ENCODE measurements at regions not wholly inside any gene's neighbourhood (a gene's known extent, or its start where the extent isn't known, plus 50 kb on each side); places are given as distances from the start of the nearest gene placed in this dataset.
A peak's percentile ranks its signal among the peaks of the same experiment; 100 is the strongest.

DNA sequence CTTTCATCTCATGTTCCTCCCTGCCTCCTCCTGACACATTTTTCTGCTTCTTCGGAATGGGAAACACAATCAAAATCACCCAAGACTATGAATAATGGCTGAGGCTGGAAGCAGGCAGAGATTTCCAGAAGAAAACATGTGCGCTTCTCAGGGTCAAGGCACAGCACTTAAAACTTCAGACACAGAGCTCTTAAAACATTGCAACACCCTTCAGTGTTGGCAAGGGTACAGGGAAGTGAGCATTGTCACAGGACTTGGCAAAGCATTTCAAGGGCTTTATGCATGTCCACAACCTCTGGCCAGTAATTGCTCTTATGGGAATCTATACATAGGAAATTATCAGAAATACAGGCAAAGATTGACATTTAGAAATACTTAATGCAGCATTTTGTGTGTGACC lies 477.6 kb upstream of the KLHL29 start:
- POLR2A ChIA-PET = no interaction called here
- H3K27ac Mint-ChIP-seq = no peak overlapping the region
- DNase-seq (no peak), ATAC-seq (no peak)
- peaks cover 2 to 18% (median 9%) of the 10 kb centered on the region in 5 donors for H3K27me3 Mint-ChIP-seq
- H3K36me3 Mint-ChIP-seq = no peaks in the 10 kb centered on the region
- H3K4me3 Mint-ChIP-seq = no peak overlapping the region
- no peaks in the 10 kb centered on the region for H3K4me1 Mint-ChIP-seq
- H3K9me3 Mint-ChIP-seq = peaks cover 0 to 6% (median 0%) of the 10 kb centered on the region in 9 donors

DNA sequence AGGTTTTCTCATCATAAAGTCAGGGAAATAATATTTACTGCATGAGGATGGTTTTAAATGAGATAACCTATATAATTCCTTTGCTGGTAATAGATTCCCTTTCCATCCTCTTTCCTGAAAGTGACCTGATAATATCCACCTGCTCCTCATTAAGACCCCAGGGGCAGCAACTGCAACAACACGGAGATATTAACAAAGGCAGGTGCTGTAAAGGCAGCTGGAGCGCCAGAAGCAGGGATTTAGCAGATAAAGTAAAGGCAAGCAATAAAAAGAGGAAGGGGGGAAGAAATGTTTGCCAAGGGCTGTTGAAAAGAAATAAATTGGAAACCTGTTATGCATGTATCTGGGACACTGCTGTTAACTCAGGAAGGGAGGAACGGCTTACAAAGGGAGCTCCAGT lies 472.6 kb upstream of the KLHL29 start:
- H3K4me1 Mint-ChIP-seq = no peaks in the 10 kb centered on the region
- no peak overlapping the region for H3K27ac Mint-ChIP-seq
- H3K27me3 Mint-ChIP-seq = peaks cover 2 to 21% (median 7%) of the 10 kb centered on the region in 5 donors
- DNase-seq (no peak), ATAC-seq (no peak)
- H3K36me3 Mint-ChIP-seq = no peaks in the 10 kb centered on the region
- POLR2A ChIA-PET = no interaction called here
- no peak overlapping the region for H3K4me3 Mint-ChIP-seq
- H3K9me3 Mint-ChIP-seq = peaks cover 0 to 6% (median 0%) of the 10 kb centered on the region in 9 donors

DNA sequence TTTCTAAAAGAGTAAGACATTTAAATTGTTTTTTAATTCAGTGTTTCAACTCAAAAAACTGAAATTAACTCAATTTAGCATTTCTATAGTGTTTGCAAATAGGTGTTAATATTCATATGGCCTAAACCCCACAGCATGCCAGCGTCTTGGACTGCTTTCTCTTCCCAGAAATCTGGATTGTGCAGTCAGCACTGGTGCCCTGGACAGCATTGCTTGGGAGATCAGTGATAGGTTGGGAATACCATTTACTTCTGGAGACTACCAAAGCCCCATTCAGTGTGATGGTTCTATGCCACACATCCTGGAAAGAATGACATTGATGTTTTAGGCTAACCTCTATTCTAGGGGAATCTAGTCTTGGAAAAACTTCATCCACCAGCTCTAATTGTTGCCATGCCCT lies 455.0 kb upstream of the KLHL29 start:
- H3K27ac Mint-ChIP-seq = peak overlapping the region in 1 of 10 donors; percentile 11
- peaks cover 0 to 14% (median 0%) of the 10 kb centered on the region in 9 donors for H3K9me3 Mint-ChIP-seq
- H3K36me3 Mint-ChIP-seq = no peaks in the 10 kb centered on the region
- H3K27me3 Mint-ChIP-seq = peaks cover 5 to 28% (median 11%) of the 10 kb centered on the region in 5 donors
- POLR2A ChIA-PET = no interaction called here
- no peaks in the 10 kb centered on the region for H3K4me1 Mint-ChIP-seq
- no peak overlapping the region for H3K4me3 Mint-ChIP-seq
- ATAC-seq (no peak), DNase-seq (no peak)

DNA sequence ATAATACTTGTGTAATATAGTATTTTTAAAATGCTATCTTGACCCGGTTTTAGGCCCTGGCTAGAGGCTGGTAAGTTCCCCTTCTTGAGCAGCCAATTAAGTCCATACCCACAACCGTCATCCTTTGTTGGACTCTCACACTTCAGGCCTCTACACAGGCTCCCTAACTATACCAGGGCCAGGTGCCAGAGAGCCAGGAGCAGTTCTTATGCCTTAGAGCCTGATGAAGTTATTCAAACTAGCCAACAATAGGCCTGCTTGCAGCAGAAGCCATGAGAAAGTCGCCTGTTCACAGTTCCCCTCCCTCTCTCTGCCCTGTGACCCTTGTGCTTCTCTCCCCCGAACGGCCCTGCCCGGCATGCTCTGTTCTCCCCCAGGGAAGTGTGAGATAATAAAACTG lies 454.2 kb upstream of the KLHL29 start:
- Mint-ChIP-seq H3K36me3 (no peaks in the 10 kb centered on the region), H3K4me3 (no peak overlapping the region), H3K4me1 (no peaks in the 10 kb centered on the region), H3K27ac (no peak overlapping the region), H3K27me3 (peaks cover 5 to 28% (median 8%) of the 10 kb centered on the region in 5 donors), H3K9me3 (peaks cover 0 to 15% (median 0%) of the 10 kb centered on the region in 9 donors)
- POLR2A ChIA-PET = no interaction called here
- no peak for ATAC-seq
- no peak for DNase-seq

DNA sequence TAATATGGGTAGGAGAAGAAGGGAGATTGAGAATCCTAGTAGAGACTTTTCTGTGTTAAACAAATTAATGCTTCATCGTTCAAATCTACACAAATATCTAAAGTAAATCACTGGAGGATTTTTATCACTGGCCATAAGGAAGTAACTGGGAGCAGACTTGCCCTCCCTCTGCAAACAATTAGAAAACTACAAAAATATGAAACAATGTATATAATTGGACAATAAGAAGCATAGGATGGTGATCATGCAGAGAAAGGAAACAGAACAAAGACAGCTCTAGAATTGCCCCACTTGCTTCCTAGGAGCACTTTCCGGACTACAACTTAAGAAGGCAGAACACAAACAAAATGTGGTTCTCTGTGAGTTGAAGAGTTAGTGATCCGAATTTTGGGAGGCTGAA lies 452.7 kb upstream of the KLHL29 start:
- ATAC-seq (no peak), DNase-seq (no peak)
- no peak overlapping the region for H3K27ac Mint-ChIP-seq
- no peaks in the 10 kb centered on the region for H3K36me3 Mint-ChIP-seq
- H3K9me3 Mint-ChIP-seq = peaks cover 0 to 15% (median 0%) of the 10 kb centered on the region in 9 donors
- H3K27me3 Mint-ChIP-seq = peaks cover 5 to 24% (median 8%) of the 10 kb centered on the region in 5 donors
- H3K4me1 Mint-ChIP-seq = no peaks in the 10 kb centered on the region
- no peak overlapping the region for H3K4me3 Mint-ChIP-seq
- POLR2A ChIA-PET = no interaction called here

DNA sequence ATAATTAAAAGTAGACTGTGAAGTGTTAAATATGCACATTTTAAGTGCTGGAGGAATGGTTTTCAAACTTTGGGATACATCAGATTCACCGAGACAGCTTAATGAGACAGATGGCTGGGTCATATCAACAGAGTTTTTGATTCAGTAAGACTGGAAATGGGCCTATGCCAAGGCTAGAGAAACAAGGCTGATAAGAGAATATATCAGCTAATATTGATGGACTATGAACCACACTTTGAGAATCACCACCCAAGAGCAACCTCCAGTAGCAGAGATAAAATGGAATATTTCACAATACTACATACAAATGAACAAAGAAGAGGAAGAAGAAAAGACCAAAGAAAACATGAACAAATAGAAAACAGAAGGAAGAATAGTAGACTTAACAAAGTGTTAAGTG lies 450.2 kb upstream of the KLHL29 start:
- H3K4me3 Mint-ChIP-seq = no peak overlapping the region
- DNase-seq (no peak), ATAC-seq (no peak)
- no peaks in the 10 kb centered on the region for H3K4me1 Mint-ChIP-seq
- H3K36me3 Mint-ChIP-seq = no peaks in the 10 kb centered on the region
- no peak overlapping the region for H3K27ac Mint-ChIP-seq
- POLR2A ChIA-PET = no interaction called here
- peaks cover 2 to 9% (median 7%) of the 10 kb centered on the region in 5 donors for H3K27me3 Mint-ChIP-seq
- peaks cover 0 to 11% (median 0%) of the 10 kb centered on the region in 9 donors for H3K9me3 Mint-ChIP-seq

DNA sequence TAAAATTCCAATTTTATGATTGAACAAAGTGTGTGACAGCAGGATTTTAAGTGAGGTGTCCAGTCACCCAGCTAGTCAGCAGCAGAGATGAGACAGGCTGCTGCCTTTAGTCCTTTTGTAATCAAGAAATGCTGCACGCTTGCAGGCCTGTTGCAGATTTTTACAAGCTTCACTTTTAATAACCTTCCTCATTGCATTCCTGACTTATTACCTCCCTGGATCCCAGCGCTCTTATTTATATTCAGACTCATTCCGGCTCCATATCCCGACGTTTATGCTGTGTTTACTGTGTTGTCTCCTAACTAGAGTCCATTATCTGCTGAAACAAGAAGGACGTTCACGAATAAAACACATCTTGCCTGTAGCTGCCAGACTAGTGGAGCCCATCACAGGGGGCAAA lies 442.5 kb upstream of the KLHL29 start:
- no peaks in the 10 kb centered on the region for H3K4me1 Mint-ChIP-seq
- no peaks in the 10 kb centered on the region for H3K36me3 Mint-ChIP-seq
- no peaks in the 10 kb centered on the region for H3K9me3 Mint-ChIP-seq
- POLR2A ChIA-PET = no interaction called here
- no peak overlapping the region for H3K27ac Mint-ChIP-seq
- H3K27me3 Mint-ChIP-seq = no peaks in the 10 kb centered on the region
- no peak overlapping the region for H3K4me3 Mint-ChIP-seq
- ATAC-seq = no peak
- no peak for DNase-seq

DNA sequence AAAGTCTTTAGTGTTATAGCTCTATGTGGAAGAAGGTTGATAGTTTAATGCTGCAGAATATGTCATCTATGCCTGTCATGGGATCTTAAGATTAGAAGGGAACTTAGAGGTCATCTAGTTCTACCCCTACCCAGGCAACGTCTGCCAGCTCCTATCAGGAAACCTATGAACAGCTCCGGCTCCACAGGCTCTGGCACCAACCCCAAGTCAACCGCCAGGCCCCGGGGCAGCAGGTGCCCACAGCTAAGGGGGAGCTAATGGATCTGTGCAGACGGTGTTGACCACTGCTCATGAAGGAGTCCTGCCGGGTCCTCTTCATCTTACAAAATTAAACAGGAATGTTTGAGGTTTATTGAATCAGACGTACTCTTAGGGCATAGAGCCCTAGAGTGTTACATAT lies 440.8 kb upstream of the KLHL29 start:
- H3K27ac Mint-ChIP-seq = no peak overlapping the region
- no peaks in the 10 kb centered on the region for H3K36me3 Mint-ChIP-seq

DNA sequence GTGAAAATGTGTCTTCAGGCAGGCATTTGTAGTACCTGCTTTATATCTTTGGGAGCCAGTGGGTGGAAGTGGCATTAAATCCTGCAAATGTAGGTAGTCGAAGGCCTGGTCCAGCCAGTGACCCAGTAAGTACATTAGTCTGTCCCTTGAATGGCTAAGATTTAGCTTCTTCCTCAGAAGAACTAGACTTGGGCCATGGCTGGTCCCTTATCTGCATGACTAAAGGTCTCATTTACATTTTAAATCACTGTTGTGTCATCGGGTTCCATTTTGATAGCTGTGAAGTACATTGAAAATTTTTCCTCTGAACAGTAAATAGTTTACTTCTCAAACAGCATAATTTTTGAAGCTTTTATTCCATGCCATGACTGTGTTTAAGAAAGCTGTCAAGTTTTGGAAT lies 438.4 kb upstream of the KLHL29 start:
- no peak for ATAC-seq
- POLR2A ChIA-PET = no interaction called here
- DNase-seq = no peak
- no peak overlapping the region for H3K27ac Mint-ChIP-seq
- peaks cover 0 to 8% (median 0%) of the 10 kb centered on the region in 5 donors for H3K27me3 Mint-ChIP-seq
- no peaks in the 10 kb centered on the region for H3K4me1 Mint-ChIP-seq
- no peak overlapping the region for H3K4me3 Mint-ChIP-seq
- H3K9me3 Mint-ChIP-seq = peaks cover 0 to 3% (median 0%) of the 10 kb centered on the region in 9 donors
- H3K36me3 Mint-ChIP-seq = no peaks in the 10 kb centered on the region

More for the DNA sequence above, 440.8 kb upstream of the KLHL29 start:
- no peak for DNase-seq
- Mint-ChIP-seq H3K9me3 (peaks cover 0 to under 1% (median 0%) of the 10 kb centered on the region in 9 donors), H3K4me3 (no peak overlapping the region), H3K27me3 (peaks cover 0 to under 1% (median 0%) of the 10 kb centered on the region in 5 donors), H3K4me1 (no peaks in the 10 kb centered on the region)
- no peak for ATAC-seq
- POLR2A ChIA-PET = no interaction called here

DNA sequence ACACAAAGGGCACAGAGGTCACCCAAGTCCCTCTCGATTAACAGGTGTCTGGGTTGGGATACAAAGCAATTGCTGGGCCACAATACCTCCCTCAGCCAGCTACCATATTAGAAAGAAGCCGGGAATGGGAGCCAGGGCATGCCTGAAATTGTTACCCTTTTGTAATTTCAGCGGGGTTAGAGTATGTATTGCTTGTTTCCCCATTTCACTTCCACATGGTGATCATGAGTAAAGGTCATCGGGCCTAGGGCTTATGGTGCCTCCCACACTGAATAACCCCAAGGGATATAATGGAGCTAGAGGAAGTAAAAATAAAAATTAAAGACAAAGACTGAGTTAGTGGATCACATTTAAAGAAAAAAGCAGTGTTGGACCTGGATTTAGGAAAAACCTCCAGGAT lies 437.2 kb upstream of the KLHL29 start:
- no peaks in the 10 kb centered on the region for H3K36me3 Mint-ChIP-seq
- peaks cover 0 to 8% (median 0%) of the 10 kb centered on the region in 5 donors for H3K27me3 Mint-ChIP-seq
- ATAC-seq (no peak), DNase-seq (no peak)
- POLR2A ChIA-PET = no interaction called here
- peaks cover 0 to 3% (median 0%) of the 10 kb centered on the region in 9 donors for H3K9me3 Mint-ChIP-seq
- no peak overlapping the region for H3K27ac Mint-ChIP-seq
- no peak overlapping the region for H3K4me3 Mint-ChIP-seq
- no peaks in the 10 kb centered on the region for H3K4me1 Mint-ChIP-seq

DNA sequence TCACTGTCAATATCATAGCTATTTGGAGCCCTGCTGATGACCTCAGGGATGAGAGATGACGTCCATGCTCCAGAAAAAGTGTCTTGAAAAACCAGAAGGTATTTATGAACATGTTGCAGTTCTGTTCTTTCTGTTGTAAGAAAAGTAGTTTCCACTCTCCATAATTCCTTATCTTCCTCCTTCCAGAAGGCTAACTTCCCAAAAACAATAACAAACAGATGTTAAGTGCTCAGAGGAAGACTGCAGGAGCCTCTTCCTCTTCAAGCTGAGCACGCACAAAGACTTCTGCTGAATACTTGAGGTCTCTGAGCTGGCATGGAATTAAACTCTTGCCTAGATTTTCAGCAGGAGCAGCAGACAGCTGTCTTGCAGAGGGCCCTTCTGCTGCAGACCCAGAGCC lies 434.5 kb upstream of the KLHL29 start:
- Mint-ChIP-seq H3K9me3 (peaks cover 0 to 7% (median 0%) of the 10 kb centered on the region in 9 donors), H3K36me3 (no peaks in the 10 kb centered on the region), H3K27ac (no peak overlapping the region), H3K4me3 (no peak overlapping the region), H3K4me1 (no peaks in the 10 kb centered on the region), H3K27me3 (peaks cover 0 to 11% (median 1%) of the 10 kb centered on the region in 5 donors)
- POLR2A ChIA-PET = no interaction called here
- DNase-seq (no peak), ATAC-seq (no peak)

DNA sequence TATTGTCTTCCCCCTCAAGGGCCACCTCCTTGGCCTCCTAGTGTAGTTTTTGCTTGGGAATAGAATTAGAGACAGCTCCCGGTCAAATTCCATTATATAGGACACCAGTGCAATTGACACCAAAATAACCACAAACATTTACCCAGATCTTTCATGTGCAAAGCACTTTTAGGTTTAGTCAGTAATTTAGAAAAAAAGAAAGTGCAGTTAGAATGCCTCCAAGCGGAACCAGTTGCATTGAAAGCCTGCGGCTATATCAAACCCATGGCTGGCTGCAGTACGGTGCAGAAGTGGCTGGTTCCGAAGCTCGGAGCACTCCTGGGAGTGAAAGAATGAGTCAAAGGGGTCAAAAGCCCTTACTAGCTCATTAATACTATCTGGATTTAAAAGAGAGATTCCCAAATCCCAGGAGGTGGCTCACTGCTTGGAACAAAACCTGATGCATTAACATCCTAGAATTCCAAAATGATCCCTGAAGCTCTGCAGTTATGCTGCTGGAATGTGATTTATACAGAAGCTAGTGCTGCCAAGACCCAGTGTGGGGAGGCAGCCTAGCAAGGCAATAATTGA lies 432.2 kb upstream of the KLHL29 start:
- H3K27ac Mint-ChIP-seq = no peak overlapping the region
- ATAC-seq = no peak

DNA sequence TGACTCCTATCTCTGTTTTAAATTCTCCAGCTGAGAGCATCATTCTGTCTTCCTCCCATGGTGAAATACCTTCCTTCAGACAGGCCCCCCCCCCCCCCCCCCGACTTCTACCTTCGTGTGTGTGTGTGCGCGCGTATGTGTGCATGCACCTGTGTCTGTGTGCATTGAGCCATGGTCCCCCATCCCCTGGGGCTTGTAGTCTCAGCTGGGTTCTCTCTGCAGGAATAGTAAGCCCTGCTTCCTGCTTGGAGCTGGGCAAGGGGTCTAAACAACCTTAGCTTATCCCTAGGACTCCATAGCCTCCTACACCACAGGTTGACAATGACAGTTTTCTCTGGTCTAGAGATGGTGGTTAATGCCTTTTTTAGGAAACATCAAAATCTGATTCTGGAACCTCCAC lies 427.5 kb upstream of the KLHL29 start:
- peaks cover 0 to 25% (median 0%) of the 10 kb centered on the region in 5 donors for H3K27me3 Mint-ChIP-seq
- peaks cover 0 to 4% (median 0%) of the 10 kb centered on the region in 9 donors for H3K9me3 Mint-ChIP-seq
- H3K4me1 Mint-ChIP-seq = no peaks in the 10 kb centered on the region
- no peaks in the 10 kb centered on the region for H3K36me3 Mint-ChIP-seq
- DNase-seq (no peak), ATAC-seq (no peak)
- POLR2A ChIA-PET = no interaction called here
- H3K27ac Mint-ChIP-seq = peak overlapping the region in 1 of 10 donors; percentile 9
- no peak overlapping the region for H3K4me3 Mint-ChIP-seq

More for the DNA sequence above, 432.2 kb upstream of the KLHL29 start:
- DNase-seq = no peak
- peaks cover 0 to 23% (median 2%) of the 10 kb centered on the region in 5 donors for H3K27me3 Mint-ChIP-seq
- H3K9me3 Mint-ChIP-seq = peaks cover 0 to 7% (median 0%) of the 10 kb centered on the region in 9 donors
- POLR2A ChIA-PET = no interaction called here
- H3K4me1 Mint-ChIP-seq = no peaks in the 10 kb centered on the region
- H3K4me3 Mint-ChIP-seq = no peak overlapping the region
- no peaks in the 10 kb centered on the region for H3K36me3 Mint-ChIP-seq

DNA sequence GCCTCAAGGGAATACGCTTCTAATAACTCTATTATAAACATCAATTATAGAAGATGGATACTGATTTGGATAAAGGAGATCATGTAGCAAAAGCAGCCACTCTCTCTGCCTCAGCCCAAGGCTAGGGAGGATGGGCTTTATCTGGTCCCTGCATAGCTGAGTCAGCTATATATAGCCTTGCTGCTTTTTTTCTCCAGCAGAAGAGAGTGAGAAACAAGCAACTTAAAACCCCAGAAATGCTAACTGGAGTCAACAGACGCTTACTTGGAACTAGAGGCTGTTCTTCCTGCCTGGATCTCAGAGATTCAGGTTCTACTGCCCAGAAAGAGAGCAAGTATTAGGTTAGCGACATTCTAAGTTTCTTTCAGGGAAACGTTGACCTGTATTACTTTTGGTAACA lies 426.7 kb upstream of the KLHL29 start:
- H3K27me3 Mint-ChIP-seq = peaks cover 0 to 25% (median 0%) of the 10 kb centered on the region in 5 donors
- no peak overlapping the region for H3K4me3 Mint-ChIP-seq
- DNase-seq = no peak
- H3K9me3 Mint-ChIP-seq = peaks cover 0 to 4% (median 0%) of the 10 kb centered on the region in 9 donors
- H3K36me3 Mint-ChIP-seq = no peaks in the 10 kb centered on the region
- POLR2A ChIA-PET = no interaction called here
- no peaks in the 10 kb centered on the region for H3K4me1 Mint-ChIP-seq
- ATAC-seq = no peak
- no peak overlapping the region for H3K27ac Mint-ChIP-seq
